Neuronal stem cell (in vitro differentiated cells): ENCODE measurements at regions not wholly inside any gene's neighbourhood (a gene's known extent, or its start where the extent isn't known, plus 50 kb on each side); places are given as distances from the start of the nearest gene placed in this dataset.
A peak's percentile ranks its signal among the peaks of the same experiment; 100 is the strongest.

Experiments used
- DNase-seq: peaks from one replicate; pipeline ENCODE4 v3.0.0-alpha.2; 2013; ENCODE audit warnings: low spot score
- H2AFZ ChIP-seq: one replicate; pipeline ENCODE4 v1.6.1; 2013; ENCODE audit warnings: mild to moderate bottlenecking, low read length, inconsistent platforms
- H2AK5ac ChIP-seq: 2 replicates; pipeline ENCODE4 v1.6.1; 2013; ENCODE audit warnings: low read depth, mild to moderate bottlenecking, inconsistent platforms, low read length, moderate library complexity, mixed read lengths
- H2BK120ac ChIP-seq: 2 replicates; pipeline ENCODE4 v1.6.1; 2013; ENCODE audit warnings: low read depth, mild to moderate bottlenecking, inconsistent platforms, low read length, moderate library complexity, mixed read lengths
- H2BK12ac ChIP-seq: one replicate; pipeline ENCODE4 v1.6.1; 2013; ENCODE audit warnings: low read length, inconsistent platforms
- H2BK15ac ChIP-seq: 2 replicates; pipeline ENCODE4 v1.6.1; 2013; ENCODE audit warnings: mild to moderate bottlenecking, low read length, inconsistent platforms, mixed read lengths
- H2BK5ac ChIP-seq: one replicate; pipeline ENCODE4 v1.6.1; 2013; ENCODE audit warnings: inconsistent platforms, mild to moderate bottlenecking, low read length, moderate library complexity
- H3K14ac ChIP-seq: one replicate; pipeline ENCODE4 v1.6.1; 2013; ENCODE audit warnings: low read length, inconsistent platforms
- H3K18ac ChIP-seq: 2 replicates; pipeline ENCODE4 v1.6.1; 2013; ENCODE audit warnings: low read length, inconsistent platforms
- H3K23ac ChIP-seq: 2 replicates; pipeline ENCODE4 v1.6.1; 2013; ENCODE audit warnings: low read depth, mild to moderate bottlenecking, mixed read lengths, low read length, inconsistent platforms; ENCODE audit not compliant: poor library complexity
- H3K27ac ChIP-seq: replicated peaks from 3 replicates; pipeline ENCODE4 v1.5.1; 2013; ENCODE audit warnings: low read length, inconsistent platforms
- H3K27me3 ChIP-seq, 3 experiments: 2 replicates each; pipeline ENCODE4 v1.6.1; 2013; ENCODE audit warnings: low read length in 3 of 3, mild to moderate bottlenecking in 2 of 3, inconsistent platforms in 1 of 3, low read depth in 1 of 3, mixed read lengths in 1 of 3, moderate library complexity in 1 of 3; ENCODE audit not compliant: control insufficient read depth in 3 of 3, insufficient read depth in 3 of 3
- H3K36me3 ChIP-seq, 2 donors: replicated peaks in 1 of 2; 2 replicates each; pipeline ENCODE4 v1.6.1; 2013; ENCODE audit warnings: low read length in 2 of 2; ENCODE audit not compliant: control insufficient read depth in 2 of 2, insufficient read depth in 2 of 2
- H3K4ac ChIP-seq: 2 replicates; pipeline ENCODE4 v1.6.1; 2013; ENCODE audit warnings: inconsistent platforms, mild to moderate bottlenecking, low read length, moderate library complexity
- H3K4me1 ChIP-seq, 2 donors: 1 replicate in 1 of 2; 2 replicates in 1 of 2; pipeline ENCODE4 v1.6.1; 2013; ENCODE audit warnings: low read length in 2 of 2, low read depth in 1 of 2; ENCODE audit not compliant: control insufficient read depth in 2 of 2, insufficient read depth in 1 of 2
- H3K4me2 ChIP-seq: one replicate; pipeline ENCODE4 v1.6.1; 2013; ENCODE audit warnings: mild to moderate bottlenecking, low read length, inconsistent platforms; ENCODE audit not compliant: insufficient read depth, poor library complexity, severe bottlenecking
- H3K4me3 ChIP-seq, 2 donors: 2 replicates each; pipeline ENCODE4 v1.5.1; 2013; ENCODE audit warnings: low read length in 2 of 2, mild to moderate bottlenecking in 2 of 2, inconsistent platforms in 1 of 2, moderate library complexity in 1 of 2
- H3K79me1 ChIP-seq: one replicate; pipeline ENCODE4 v1.6.1; 2013; ENCODE audit warnings: low read depth, mild to moderate bottlenecking, inconsistent platforms, low read length, moderate library complexity
- H3K9ac ChIP-seq: one replicate; pipeline ENCODE4 v1.6.1; 2013; ENCODE audit warnings: mild to moderate bottlenecking, low read depth, low read length, inconsistent platforms; ENCODE audit not compliant: poor library complexity
- H3K9me3 ChIP-seq, 2 donors: replicated peaks in 1 of 2; 2 replicates each; pipeline versions ENCODE3 to v1.6.1; 2013; ENCODE audit warnings: low read length in 2 of 2, mild to moderate bottlenecking in 2 of 2, inconsistent platforms in 1 of 2, low read depth in 1 of 2, mixed read lengths in 1 of 2, moderate library complexity in 1 of 2; ENCODE audit not compliant: control insufficient read depth in 2 of 2, insufficient read depth in 1 of 2
- H4K8ac ChIP-seq: one replicate; pipeline ENCODE4 v1.6.1; 2013; ENCODE audit warnings: low read depth, mild to moderate bottlenecking, inconsistent platforms, low read length, moderate library complexity
- H4K91ac ChIP-seq: one replicate; pipeline ENCODE4 v1.6.1; 2013; ENCODE audit warnings: low read length, low read depth, mild to moderate bottlenecking, inconsistent platforms; ENCODE audit not compliant: poor library complexity
- WGBS, 2 donors: extraction: QIAGEN DNeasy Blood & Tissue Kit; methylation state at CpG; one replicate each; pipeline ENCODE4 v1.1.7; 2013; ENCODE audit warnings: missing lambda C conversion rate in 2 of 2, mixed read lengths in 1 of 2; ENCODE audit not compliant: insufficient read length in 2 of 2, insufficient replicate concordance in 1 of 2; ENCODE audit errors: extremely low coverage in 2 of 2; 5-methylcytosine and 5-hydroxymethylcytosine counted together

- Histone ChIP-seq H3K9me3 (no peaks in the 10 kb centered on the region), H3K79me1 (no peaks in the 10 kb centered on the region), H3K9ac (no peak overlapping the region), H2AK5ac (no peak overlapping the region), H2BK120ac (no peak overlapping the region), H2BK15ac (no peak overlapping the region), H3K18ac (no peak overlapping the region), H2AFZ (no peak overlapping the region), H3K27ac (no peak overlapping the region), H4K91ac (no peak overlapping the region), H3K4me3 (no peak overlapping the region), H3K27me3 (no peaks in the 10 kb centered on the region), H3K4me1 (no peaks in the 10 kb centered on the region), H3K36me3 (no peaks in the 10 kb centered on the region), H2BK12ac (no peak overlapping the region), H2BK5ac (no peak overlapping the region), H3K14ac (no peak overlapping the region), H3K4ac (no peak overlapping the region), H3K23ac (no peak overlapping the region), H3K4me2 (no peak overlapping the region), H4K8ac (no peak overlapping the region)
- no peak for DNase-seq
- no CpG with 5 or more reads among the region's 7 CpGs for WGBS, 2 donors
Measured at GRCh38 chr17:5933430-5933829, 136.7 kb upstream of the WSCD1 start.

DNA sequence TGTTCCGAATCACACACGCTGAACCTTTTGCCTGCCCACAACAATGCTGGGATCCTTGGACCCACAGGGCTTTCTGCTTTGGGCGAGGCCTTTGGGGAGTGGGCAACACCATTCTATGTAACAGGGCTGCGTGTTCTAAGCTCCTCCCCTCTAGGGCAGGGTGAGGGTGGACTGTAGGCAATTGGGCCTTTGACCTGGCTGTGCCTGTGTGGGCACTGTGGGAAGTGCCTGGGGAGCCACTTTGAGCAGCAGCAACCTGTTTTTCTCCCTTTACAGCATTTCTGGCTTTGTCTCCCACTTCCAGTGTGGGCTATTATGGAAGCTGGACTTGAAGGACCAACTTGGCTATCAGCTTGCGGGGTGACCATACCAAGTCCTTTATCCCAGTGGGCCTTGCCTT, 128.9 kb upstream of the WSCD1 start:
- Histone ChIP-seq H3K27ac (no peak overlapping the region), H2AFZ (no peak overlapping the region), H3K4me1 (peaks cover 0 to 2% of the 10 kb centered on the region in 2 donors), H3K9ac (no peak overlapping the region), H3K23ac (no peak overlapping the region), H3K79me1 (no peaks in the 10 kb centered on the region), H4K91ac (no peak overlapping the region), H3K18ac (peak overlapping the region; percentile 31), H3K27me3 (no peaks in the 10 kb centered on the region), H3K4me2 (no peak overlapping the region), H2BK5ac (no peak overlapping the region), H4K8ac (no peak overlapping the region), H3K36me3 (no peaks in the 10 kb centered on the region), H3K14ac (no peak overlapping the region), H3K4me3 (no peak overlapping the region), H3K4ac (no peak overlapping the region), H2BK12ac (no peak overlapping the region), H2BK15ac (no peak overlapping the region), H2BK120ac (no peak overlapping the region), H3K9me3 (peaks cover 0 to 2% of the 10 kb centered on the region in 2 donors), H2AK5ac (no peak overlapping the region)
- WGBS, 2 donors: no CpG with 5 or more reads among the region's 5 CpGs
- DNase-seq: no peak

- no peak overlapping the region for H3K23ac ChIP-seq
- no peak overlapping the region for H2BK120ac ChIP-seq
- DNase-seq: no peak
- no peak overlapping the region for H2AFZ ChIP-seq
- no peak overlapping the region for H3K27ac ChIP-seq
- H3K4me2 ChIP-seq: no peak overlapping the region
- H3K4ac ChIP-seq: no peak overlapping the region
- peaks cover 0 to 2% of the 10 kb centered on the region in 2 donors for H3K9me3 ChIP-seq
- H2AK5ac ChIP-seq: no peak overlapping the region
- no peak overlapping the region for H2BK15ac ChIP-seq
- H2BK5ac ChIP-seq: no peak overlapping the region
- peaks cover 0 to 2% of the 10 kb centered on the region in 2 donors for H3K4me1 ChIP-seq
- H3K14ac ChIP-seq: no peak overlapping the region
- no CpG with 5 or more reads among the region's 7 CpGs for WGBS, 2 donors
- no peak overlapping the region for H2BK12ac ChIP-seq
- no peak overlapping the region for H4K91ac ChIP-seq
- H3K36me3 ChIP-seq: no peaks in the 10 kb centered on the region
- no peak overlapping the region for H3K9ac ChIP-seq
- no peaks in the 10 kb centered on the region for H3K27me3 ChIP-seq
- H4K8ac ChIP-seq: no peak overlapping the region
- no peak overlapping the region for H3K4me3 ChIP-seq
- H3K18ac ChIP-seq: no peak overlapping the region
- H3K79me1 ChIP-seq: no peaks in the 10 kb centered on the region
Measured at GRCh38 chr17:5942687-5943086, 127.5 kb upstream of the WSCD1 start.

- H4K91ac ChIP-seq: no peak overlapping the region
- no CpG with 5 or more reads among the region's 7 CpGs for WGBS, 2 donors
- H2BK5ac ChIP-seq: no peak overlapping the region
- no peak overlapping the region for H3K18ac ChIP-seq
- H3K9me3 ChIP-seq: peaks cover 0 to 2% of the 10 kb centered on the region in 2 donors
- H3K9ac ChIP-seq: no peak overlapping the region
- no peak for DNase-seq
- no peak overlapping the region for H3K4me2 ChIP-seq
- H3K4ac ChIP-seq: no peak overlapping the region
- no peak overlapping the region for H4K8ac ChIP-seq
- no peak overlapping the region for H2BK120ac ChIP-seq
- H3K4me3 ChIP-seq: no peak overlapping the region
- H3K4me1 ChIP-seq: peaks cover 0 to 2% of the 10 kb centered on the region in 2 donors
- H2AFZ ChIP-seq: no peak overlapping the region
- no peak overlapping the region for H2AK5ac ChIP-seq
- no peak overlapping the region for H2BK12ac ChIP-seq
- no peaks in the 10 kb centered on the region for H3K36me3 ChIP-seq
- H3K23ac ChIP-seq: no peak overlapping the region
- no peaks in the 10 kb centered on the region for H3K27me3 ChIP-seq
- no peak overlapping the region for H2BK15ac ChIP-seq
- H3K27ac ChIP-seq: no peak overlapping the region
- no peak overlapping the region for H3K14ac ChIP-seq
- no peaks in the 10 kb centered on the region for H3K79me1 ChIP-seq
Measured at GRCh38 chr17:5943232-5943631, 126.9 kb upstream of the WSCD1 start.
